ENCODE measurements at regions not wholly inside any gene's neighbourhood (a gene's known extent, or its start where the extent isn't known, plus 50 kb on each side); places are given as distances from the start of the nearest gene placed in this dataset.

GRCh38 chr3:72582211-72582878 lies 265.9 kb downstream of the SHQ1 start:
- TF ChIP-seq CTCF (IDR thresholded peaks at IDR 0.05) = no peak
- no peak for TF ChIP-seq EP300 (IDR thresholded peaks at IDR 0.05)

All from gastroesophageal sphincter (tissue), 3 donors.